Stomach smooth muscle (tissue), 2 donors: ENCODE measurements at regions not wholly inside any gene's neighbourhood (a gene's known extent, or its start where the extent isn't known, plus 50 kb on each side); places are given as distances from the start of the nearest gene placed in this dataset.
"Not testable (repeated sequence)": the region's sequence is repeated elsewhere in the genome, so short reads cannot be mapped to it uniquely, and the experiment has no call there.

ENCODE experiments used
- H3K27ac ChIP-seq: one replicate; pipeline ENCODE4 v1.7.0; 2013; ENCODE audit warnings: mild to moderate bottlenecking, low read length, inconsistent platforms
- H3K27me3 ChIP-seq, 2 donors: one replicate each; pipeline ENCODE4 v1.7.0; 2013; ENCODE audit warnings: low read length in 2 of 2; ENCODE audit not compliant: insufficient read depth in 2 of 2, control insufficient read depth in 1 of 2
- H3K36me3 ChIP-seq, 2 donors: one replicate each; pipeline ENCODE4 v1.7.0; 2013; ENCODE audit warnings: low read length in 2 of 2; ENCODE audit not compliant: control insufficient read depth in 2 of 2, insufficient read depth in 2 of 2
- H3K4me1 ChIP-seq: one replicate; pipeline ENCODE4 v1.7.0; 2013; ENCODE audit warnings: low read length; ENCODE audit not compliant: control insufficient read depth, insufficient read depth
- H3K4me3 ChIP-seq, 2 donors: one replicate each; pipeline ENCODE4 v1.7.0; 2013; ENCODE audit warnings: low read length in 2 of 2
- H3K9ac ChIP-seq, 2 donors: one replicate each; pipeline ENCODE4 v1.7.0; 2013; ENCODE audit warnings: low read length in 2 of 2, mild to moderate bottlenecking in 1 of 2
- H3K9me3 ChIP-seq, 2 donors: one replicate each; pipeline ENCODE4 v1.7.0; 2013; ENCODE audit warnings: low read length in 2 of 2; ENCODE audit not compliant: control insufficient read depth in 2 of 2
- donor health status: healthy.
- donor health status: Pancreatic carcinoma.

- H3K27ac ChIP-seq = no peak overlapping the region
- no peaks in the 10 kb centered on the region for H3K36me3 ChIP-seq
- no peaks in the 10 kb centered on the region for H3K4me1 ChIP-seq
- H3K9me3 ChIP-seq = peaks cover 2 to 3% of the 10 kb centered on the region in 2 donors
- no peak overlapping the region for H3K9ac ChIP-seq
- no peaks in the 10 kb centered on the region for H3K27me3 ChIP-seq
- no peak overlapping the region for H3K4me3 ChIP-seq
These were observed 96.7 kb upstream of the DIAPH3 start for GRCh38 chr13:60260440-60260839.

DNA sequence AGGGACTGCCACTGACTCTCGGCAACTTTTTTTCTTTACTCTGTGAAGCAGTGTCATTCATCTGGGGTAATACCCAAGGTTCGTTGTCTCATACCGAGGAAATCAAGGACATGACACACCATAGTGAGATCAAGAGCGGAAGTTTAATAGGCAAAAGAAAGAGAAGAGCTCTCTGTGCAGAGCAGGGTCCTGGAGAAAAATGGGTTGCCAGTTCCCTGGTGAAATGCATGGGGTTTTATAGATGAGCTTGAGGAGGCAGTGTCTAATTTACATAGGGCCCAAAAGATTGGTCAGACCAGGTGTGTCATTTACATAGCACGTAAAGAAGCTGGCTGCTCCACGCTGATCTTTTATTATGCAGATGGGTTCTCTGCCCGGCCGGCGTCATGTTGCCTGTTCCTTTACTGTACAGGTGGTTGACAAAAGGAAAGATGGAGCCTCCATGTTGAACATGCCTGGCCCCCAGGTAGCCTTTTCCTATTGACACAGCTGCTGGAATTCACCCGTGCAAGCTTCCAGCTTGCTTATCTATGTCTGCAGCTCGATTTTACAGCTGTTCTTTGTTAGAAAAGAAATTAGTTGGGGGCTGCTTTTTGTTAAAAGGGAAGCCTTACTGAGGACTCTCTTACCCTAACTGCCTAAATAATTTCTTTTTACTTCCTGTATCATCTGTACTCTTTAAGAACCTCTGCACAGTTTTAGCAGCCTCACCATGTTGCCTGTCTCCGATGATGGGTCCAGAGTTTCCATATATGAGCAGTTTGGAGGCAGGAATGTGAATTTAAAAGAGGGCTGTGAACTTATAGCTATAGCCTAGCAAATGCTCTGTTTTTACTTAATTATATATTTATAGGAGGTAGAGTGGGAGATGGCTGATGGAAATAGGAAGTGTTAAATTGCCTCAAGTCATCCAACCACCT is 98.0 kb upstream of the DIAPH3 start:
- Histone ChIP-seq H3K4me3 (no peak overlapping the region), H3K9me3 (peaks cover 0 to 2% of the 10 kb centered on the region in 2 donors), H3K9ac (no peak overlapping the region), H3K36me3 (no peaks in the 10 kb centered on the region), H3K27me3 (no peaks in the 10 kb centered on the region), H3K27ac (no peak overlapping the region), H3K4me1 (no peaks in the 10 kb centered on the region)

DNA sequence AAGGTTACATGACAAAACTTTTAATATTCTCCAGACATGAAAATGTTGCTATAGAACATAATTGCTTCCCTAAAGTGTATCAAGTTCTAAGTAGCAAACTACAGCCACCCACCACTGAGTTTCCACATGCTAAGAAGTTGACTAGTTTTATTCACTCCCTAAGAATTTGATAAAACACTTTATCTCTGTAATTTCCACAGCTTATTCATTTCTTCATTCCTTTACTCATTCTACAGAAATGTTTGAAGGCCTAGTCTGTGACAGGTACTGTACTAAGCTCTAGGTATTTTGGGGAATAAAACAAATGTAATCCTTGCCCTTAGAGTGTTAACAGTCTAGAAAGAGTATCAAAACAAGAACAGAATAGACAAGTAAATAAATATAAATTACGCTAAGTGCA is 101.8 kb upstream of the DIAPH3 start:
- Histone ChIP-seq H3K9me3 (peaks cover 0 to under 1% of the 10 kb centered on the region in 2 donors), H3K4me3 (no peak overlapping the region), H3K4me1 (no peaks in the 10 kb centered on the region)

DNA sequence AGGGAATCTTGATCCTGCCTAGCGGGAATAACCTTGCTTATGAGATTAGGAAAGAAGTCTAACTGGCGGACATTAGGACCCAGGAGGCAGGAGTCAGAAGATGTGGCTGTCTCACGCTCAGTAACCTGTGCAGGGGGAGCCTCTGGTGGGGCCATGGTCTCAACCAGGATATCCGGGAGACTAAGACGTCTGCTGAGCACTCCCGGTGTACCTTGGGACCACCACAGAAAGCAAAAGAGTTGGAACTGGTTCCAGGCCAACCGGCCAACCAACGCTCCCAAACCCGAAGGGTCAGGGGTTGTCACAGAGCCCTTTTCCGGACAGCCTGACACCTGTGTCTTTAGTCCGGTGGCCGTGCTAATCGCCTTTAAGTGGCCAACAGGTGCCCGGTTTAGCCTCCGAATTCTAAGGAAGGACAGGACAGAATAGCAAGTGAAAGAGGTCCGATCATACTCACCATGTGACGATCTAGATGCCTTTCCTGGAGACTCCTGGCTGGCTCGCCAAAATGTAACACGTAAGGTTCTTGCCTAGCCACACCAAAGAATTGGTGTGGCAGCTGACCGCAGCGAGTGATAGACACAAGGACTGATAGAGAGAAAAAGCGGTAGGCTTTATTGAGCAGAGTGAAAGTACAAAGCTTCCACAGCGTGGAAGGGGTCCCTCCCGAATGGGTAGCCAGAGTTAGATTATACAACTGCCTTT is 103.9 kb upstream of the DIAPH3 start:
- Histone ChIP-seq H3K9ac (peak overlapping the region; percentile 29 to 36), H3K27ac (no peak overlapping the region), H3K27me3 (peaks cover 0 to 2% of the 10 kb centered on the region in 2 donors), H3K9me3 (no peaks in the 10 kb centered on the region), H3K36me3 (no peaks in the 10 kb centered on the region), H3K4me1 (no peaks in the 10 kb centered on the region), H3K4me3 (peak overlapping the region; percentile 61 to 71)

More for the DNA sequence above, 101.8 kb upstream of the DIAPH3 start:
- Histone ChIP-seq H3K36me3 (no peaks in the 10 kb centered on the region), H3K27ac (no peak overlapping the region), H3K9ac (no peak overlapping the region), H3K27me3 (no peaks in the 10 kb centered on the region)

DNA sequence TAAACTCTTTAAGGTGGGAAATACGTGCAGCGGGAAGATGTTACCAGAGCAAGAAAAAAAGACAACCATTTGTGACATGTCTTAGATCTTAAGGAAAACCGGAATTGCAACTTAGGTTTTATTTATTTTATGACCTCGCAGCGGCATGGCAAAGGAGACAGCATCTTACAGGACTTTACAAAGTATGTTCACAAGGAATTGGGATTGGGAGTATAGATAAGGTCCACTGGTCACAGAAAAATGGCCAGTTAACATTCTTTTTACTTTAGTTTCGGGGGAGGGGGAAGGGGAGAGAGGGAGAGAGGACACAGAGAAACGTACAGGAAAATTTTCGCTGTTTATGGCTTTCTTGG is 104.5 kb upstream of the DIAPH3 start:
- no peaks in the 10 kb centered on the region for H3K9me3 ChIP-seq
- no peaks in the 10 kb centered on the region for H3K4me1 ChIP-seq
- H3K4me3 ChIP-seq = peak overlapping the region; percentile 61 to 71
- peaks cover 0 to 2% of the 10 kb centered on the region in 2 donors for H3K27me3 ChIP-seq
- no peaks in the 10 kb centered on the region for H3K36me3 ChIP-seq
- H3K27ac ChIP-seq = no peak overlapping the region
- H3K9ac ChIP-seq = peak overlapping the region in 1 of 2 donors; percentile 32

DNA sequence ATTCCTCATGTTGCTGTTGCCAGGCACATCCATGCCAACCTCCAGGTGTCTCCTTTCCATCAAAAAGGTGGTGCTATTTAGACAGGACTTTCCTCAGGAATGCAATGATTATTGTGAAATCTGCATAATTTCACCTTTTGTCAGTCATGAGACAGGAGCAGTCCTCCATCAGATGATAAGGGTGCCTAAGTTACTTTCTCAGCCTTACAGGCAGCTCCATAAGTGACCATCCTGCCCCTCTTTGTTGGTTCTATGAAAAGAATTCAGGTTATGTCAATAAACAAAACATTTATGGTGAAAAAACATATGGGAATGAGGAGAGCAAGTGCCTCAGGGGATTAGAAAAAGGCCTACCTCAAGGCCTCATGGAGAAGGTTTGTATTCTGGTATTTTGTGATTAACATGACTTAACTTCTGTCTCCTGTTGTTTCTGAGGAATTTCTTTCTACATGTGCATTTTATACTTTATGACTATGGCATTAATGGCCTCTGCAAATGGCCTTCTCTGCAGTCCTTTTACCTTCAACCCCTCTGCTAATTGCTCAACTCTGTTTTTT is 110.3 kb upstream of the DIAPH3 start:
- no peaks in the 10 kb centered on the region for H3K9me3 ChIP-seq
- no peak overlapping the region for H3K27ac ChIP-seq

DNA sequence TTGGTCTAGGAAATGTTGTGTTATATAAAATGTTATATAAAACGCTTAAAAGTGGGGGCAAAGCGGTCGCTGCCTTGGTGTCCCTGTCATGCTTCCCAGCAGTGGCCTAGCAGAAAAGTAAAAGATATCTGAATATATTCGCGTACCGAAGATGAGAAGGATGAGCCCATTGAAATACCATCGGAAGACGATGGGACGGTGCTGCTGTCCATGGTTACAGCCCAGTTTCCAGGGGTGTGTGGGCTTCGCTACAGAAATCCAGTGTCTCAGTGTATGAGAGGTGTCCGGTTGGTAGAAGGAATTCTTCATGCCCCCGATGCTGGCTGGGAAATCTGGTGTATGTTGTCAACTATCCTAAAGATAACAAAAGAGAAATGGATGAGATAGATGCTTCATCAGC is 110.9 kb upstream of the DIAPH3 start:
- H3K27me3 ChIP-seq = peaks cover 0 to 2% of the 10 kb centered on the region in 2 donors
- H3K27ac ChIP-seq = no peak overlapping the region
- H3K4me3 ChIP-seq = no peak overlapping the region

More for the DNA sequence above, 110.3 kb upstream of the DIAPH3 start:
- peaks cover 0 to 2% of the 10 kb centered on the region in 2 donors for H3K27me3 ChIP-seq
- H3K4me1 ChIP-seq = no peaks in the 10 kb centered on the region
- H3K4me3 ChIP-seq = no peak overlapping the region
- H3K9ac ChIP-seq = no peak overlapping the region
- H3K36me3 ChIP-seq = no peaks in the 10 kb centered on the region

GRCh38 chr13:60275208-60275607 is 111.5 kb upstream of the DIAPH3 start:
- Histone ChIP-seq H3K4me1 (no peaks in the 10 kb centered on the region), H3K27me3 (peaks cover 0 to 2% of the 10 kb centered on the region in 2 donors), H3K9me3 (no peaks in the 10 kb centered on the region), H3K27ac (no peak overlapping the region), H3K9ac (no peak overlapping the region), H3K4me3 (no peak overlapping the region), H3K36me3 (no peaks in the 10 kb centered on the region)

More for the DNA sequence above, 110.9 kb upstream of the DIAPH3 start:
- Histone ChIP-seq H3K4me1 (no peaks in the 10 kb centered on the region), H3K36me3 (no peaks in the 10 kb centered on the region), H3K9ac (no peak overlapping the region), H3K9me3 (no peaks in the 10 kb centered on the region)

- H3K9me3 ChIP-seq, H3K27ac ChIP-seq, H3K4me3 ChIP-seq, H3K9ac ChIP-seq, H3K27me3 ChIP-seq, H3K36me3 ChIP-seq, H3K4me1 ChIP-seq: not testable (repeated sequence)
These were observed 116.5 kb upstream of the TDRD3 start for GRCh38 chr13:60280524-60280923.

DNA sequence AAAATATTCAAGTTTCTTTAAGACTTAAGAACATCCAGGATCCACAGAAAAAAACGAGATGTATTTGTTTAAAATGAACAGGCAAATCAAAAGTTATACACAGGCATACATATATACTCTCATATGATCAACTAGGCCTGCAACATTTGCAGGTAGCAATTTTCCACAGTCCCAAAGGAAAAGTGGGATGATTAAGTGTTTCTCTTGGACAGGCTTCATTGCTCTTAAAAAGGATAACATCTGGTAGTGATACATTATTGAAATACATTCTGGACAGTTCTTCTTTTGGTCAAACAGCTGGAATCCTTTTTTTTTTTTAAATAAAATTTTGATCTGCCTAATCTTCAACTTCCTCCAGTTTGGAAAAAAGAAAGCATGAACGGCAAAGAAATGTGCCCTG is 114.8 kb upstream of the TDRD3 start:
- H3K4me1 ChIP-seq = no peaks in the 10 kb centered on the region
- no peak overlapping the region for H3K4me3 ChIP-seq
- no peak overlapping the region for H3K9ac ChIP-seq
- H3K27me3 ChIP-seq = no peaks in the 10 kb centered on the region
- no peak overlapping the region for H3K27ac ChIP-seq
- no peaks in the 10 kb centered on the region for H3K36me3 ChIP-seq
- H3K9me3 ChIP-seq = no peaks in the 10 kb centered on the region
